ENCODE measurements at regions not wholly inside any gene's neighbourhood (a gene's known extent, or its start where the extent isn't known, plus 50 kb on each side); places are given as distances from the start of the nearest gene placed in this dataset.

DNA sequence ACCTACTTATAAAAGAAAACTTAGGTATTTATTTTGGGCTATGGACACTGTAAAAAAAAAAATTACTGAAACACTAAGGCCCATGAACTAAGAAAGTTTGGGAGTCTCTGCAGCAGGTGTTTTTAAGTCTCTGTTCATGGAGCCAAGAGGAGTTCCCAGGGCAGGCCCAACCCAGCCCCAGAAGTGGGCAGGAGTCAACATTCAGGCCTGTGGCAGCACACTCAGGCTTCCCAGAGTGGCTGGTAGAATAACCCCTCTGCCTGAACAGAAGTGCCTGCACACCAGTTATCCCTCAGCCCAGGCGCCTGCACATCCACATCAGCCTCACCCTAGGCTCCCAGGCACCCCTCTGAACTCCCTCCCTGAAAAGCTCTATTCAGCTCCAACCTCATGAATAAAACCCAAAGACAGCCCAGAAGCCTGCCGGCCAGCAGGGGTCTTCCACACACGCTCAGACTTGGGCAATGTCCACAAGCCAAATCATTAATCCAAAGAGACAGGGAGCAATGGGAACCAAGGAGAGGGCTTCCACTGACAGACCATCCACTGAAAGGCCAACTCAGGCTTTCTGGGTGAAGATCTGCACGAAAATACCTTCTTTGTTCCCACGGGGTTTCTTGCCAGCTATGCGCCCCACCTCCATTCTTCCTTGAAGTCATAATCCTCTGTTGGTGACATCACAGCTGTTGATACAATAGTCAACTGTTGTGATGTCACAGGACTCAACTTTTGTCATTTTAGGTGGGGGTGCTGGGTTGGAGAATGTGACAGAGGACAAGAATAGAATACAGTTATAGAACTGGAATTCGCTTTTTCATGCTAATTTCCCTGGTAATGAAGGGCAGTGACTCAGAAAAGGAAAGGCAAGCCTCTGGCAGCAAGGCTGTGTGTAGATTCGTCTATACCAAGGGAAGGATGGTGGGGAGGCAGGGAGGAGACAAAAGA lies 83.7 kb downstream of the RPL27A start:
- Histone ChIP-seq H3K27me3 (ENCODE audit: insufficient read depth, poor library complexity, severe bottlenecking) (no peaks in the 10 kb centered on the region), H3K27ac (replicated peaks) (no peak overlapping the region), H3K4me3 (replicated peaks; ENCODE audit: insufficient read depth, low read length) (no peak overlapping the region)
- no peak for TF ChIP-seq GABPA (IDR thresholded peaks at IDR 0.05; ENCODE audit: low read depth)
- no peak for TF ChIP-seq POLR2AphosphoS5 (IDR thresholded peaks at IDR 0.05; ENCODE audit: low read depth)
- TF ChIP-seq, protein P1, sequence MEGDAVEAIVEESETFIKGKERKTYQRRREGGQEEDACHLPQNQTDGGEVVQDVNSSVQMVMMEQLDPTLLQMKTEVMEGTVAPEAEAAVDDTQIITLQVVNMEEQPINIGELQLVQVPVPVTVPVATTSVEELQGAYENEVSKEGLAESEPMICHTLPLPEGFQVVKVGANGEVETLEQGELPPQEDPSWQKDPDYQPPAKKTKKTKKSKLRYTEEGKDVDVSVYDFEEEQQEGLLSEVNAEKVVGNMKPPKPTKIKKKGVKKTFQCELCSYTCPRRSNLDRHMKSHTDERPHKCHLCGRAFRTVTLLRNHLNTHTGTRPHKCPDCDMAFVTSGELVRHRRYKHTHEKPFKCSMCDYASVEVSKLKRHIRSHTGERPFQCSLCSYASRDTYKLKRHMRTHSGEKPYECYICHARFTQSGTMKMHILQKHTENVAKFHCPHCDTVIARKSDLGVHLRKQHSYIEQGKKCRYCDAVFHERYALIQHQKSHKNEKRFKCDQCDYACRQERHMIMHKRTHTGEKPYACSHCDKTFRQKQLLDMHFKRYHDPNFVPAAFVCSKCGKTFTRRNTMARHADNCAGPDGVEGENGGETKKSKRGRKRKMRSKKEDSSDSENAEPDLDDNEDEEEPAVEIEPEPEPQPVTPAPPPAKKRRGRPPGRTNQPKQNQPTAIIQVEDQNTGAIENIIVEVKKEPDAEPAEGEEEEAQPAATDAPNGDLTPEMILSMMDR (IDR thresholded peaks at IDR 0.05; ENCODE audit: insufficient read depth, low read length) = no peak
- no peak for TF ChIP-seq SPI1 (IDR thresholded peaks at IDR 0.05; ENCODE audit: borderline replicate concordance, low read depth)
- TF ChIP-seq, protein P2, sequence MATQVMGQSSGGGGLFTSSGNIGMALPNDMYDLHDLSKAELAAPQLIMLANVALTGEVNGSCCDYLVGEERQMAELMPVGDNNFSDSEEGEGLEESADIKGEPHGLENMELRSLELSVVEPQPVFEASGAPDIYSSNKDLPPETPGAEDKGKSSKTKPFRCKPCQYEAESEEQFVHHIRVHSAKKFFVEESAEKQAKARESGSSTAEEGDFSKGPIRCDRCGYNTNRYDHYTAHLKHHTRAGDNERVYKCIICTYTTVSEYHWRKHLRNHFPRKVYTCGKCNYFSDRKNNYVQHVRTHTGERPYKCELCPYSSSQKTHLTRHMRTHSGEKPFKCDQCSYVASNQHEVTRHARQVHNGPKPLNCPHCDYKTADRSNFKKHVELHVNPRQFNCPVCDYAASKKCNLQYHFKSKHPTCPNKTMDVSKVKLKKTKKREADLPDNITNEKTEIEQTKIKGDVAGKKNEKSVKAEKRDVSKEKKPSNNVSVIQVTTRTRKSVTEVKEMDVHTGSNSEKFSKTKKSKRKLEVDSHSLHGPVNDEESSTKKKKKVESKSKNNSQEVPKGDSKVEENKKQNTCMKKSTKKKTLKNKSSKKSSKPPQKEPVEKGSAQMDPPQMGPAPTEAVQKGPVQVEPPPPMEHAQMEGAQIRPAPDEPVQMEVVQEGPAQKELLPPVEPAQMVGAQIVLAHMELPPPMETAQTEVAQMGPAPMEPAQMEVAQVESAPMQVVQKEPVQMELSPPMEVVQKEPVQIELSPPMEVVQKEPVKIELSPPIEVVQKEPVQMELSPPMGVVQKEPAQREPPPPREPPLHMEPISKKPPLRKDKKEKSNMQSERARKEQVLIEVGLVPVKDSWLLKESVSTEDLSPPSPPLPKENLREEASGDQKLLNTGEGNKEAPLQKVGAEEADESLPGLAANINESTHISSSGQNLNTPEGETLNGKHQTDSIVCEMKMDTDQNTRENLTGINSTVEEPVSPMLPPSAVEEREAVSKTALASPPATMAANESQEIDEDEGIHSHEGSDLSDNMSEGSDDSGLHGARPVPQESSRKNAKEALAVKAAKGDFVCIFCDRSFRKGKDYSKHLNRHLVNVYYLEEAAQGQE (IDR thresholded peaks at IDR 0.05; ENCODE audit: insufficient replicate concordance, low read depth) = no peak
- DNase-seq (ENCODE audit: low read depth in 1 of 2, low spot score in 1 of 2) = no peak

DNA sequence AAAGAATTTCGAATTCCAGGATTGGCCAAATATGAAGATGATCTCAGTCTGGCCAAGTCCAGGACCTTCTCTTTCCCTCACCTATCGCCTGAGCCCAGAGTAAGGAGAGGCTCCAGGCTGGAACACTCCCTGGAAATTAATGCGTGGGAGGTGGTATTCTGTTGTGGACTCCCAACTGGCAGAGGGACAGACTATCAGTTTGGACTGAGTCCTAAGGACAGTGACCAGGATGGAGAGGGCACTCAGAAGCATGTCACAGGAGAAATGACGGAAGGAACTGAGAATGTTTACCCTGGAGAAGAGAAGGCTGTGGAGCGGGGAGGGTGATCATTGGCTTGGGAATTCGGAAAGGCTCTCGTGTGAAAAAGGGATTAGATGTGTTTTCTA lies 84.4 kb downstream of the RPL27A start:
- Histone ChIP-seq H3K27me3 (ENCODE audit: insufficient read depth, poor library complexity, severe bottlenecking) (no peaks in the 10 kb centered on the region), H3K4me3 (replicated peaks; ENCODE audit: insufficient read depth, low read length) (no peak overlapping the region), H3K27ac (replicated peaks) (no peak overlapping the region)
- DNase-seq (ENCODE audit: low read depth in 1 of 2, low spot score in 1 of 2) = no peak
- TF ChIP-seq, protein P1 (IDR thresholded peaks at IDR 0.05; ENCODE audit: insufficient read depth, low read length) = no peak
- TF ChIP-seq, protein P2 (IDR thresholded peaks at IDR 0.05; ENCODE audit: insufficient replicate concordance, low read depth) = no peak
- no peak for TF ChIP-seq GABPA (IDR thresholded peaks at IDR 0.05; ENCODE audit: low read depth)
- no peak for TF ChIP-seq SPI1 (IDR thresholded peaks at IDR 0.05; ENCODE audit: borderline replicate concordance, low read depth)
- no peak for TF ChIP-seq POLR2AphosphoS5 (IDR thresholded peaks at IDR 0.05; ENCODE audit: low read depth)

DNA sequence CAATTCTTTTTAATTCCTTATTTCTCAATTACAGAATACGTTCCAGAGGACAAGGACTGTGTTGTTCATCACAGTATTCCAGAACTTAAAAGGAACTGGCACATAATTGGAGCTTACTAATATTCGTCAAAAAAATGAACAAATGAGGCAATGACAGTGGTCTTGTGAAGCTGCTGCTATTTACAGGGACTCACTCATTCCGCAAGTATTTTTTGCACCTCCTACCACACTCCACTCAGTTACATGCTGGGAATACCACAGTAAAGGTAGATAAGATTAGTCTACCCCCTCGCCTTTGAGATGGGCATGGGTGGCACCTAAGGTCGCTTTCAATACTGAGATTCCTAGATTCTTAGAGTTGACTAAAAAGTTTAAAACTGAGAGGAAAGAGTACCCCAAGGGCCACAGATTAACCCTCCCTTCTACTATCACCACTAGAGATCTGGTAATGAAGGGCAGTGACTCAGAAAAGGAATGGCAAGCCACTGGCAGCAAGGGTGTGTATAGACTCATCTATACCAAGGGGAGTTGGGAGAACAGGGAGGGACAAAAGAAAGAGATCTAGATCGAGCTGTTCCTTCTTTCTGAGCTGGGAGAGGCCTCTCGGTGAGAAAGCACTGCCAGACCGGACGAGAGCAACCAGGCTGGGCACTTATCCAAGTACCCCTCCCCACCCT lies 85.0 kb downstream of the RPL27A start:
- no peak for DNase-seq (ENCODE audit: low read depth in 1 of 2, low spot score in 1 of 2)
- H3K27me3 ChIP-seq (ENCODE audit: insufficient read depth, poor library complexity, severe bottlenecking) = no peaks in the 10 kb centered on the region
- no peak overlapping the region for H3K27ac ChIP-seq (replicated peaks)
- H3K4me3 ChIP-seq (replicated peaks; ENCODE audit: insufficient read depth, low read length) = no peak overlapping the region
- TF ChIP-seq, protein P1 (IDR thresholded peaks at IDR 0.05; ENCODE audit: insufficient read depth, low read length) = no peak
- TF ChIP-seq, protein P2 (IDR thresholded peaks at IDR 0.05; ENCODE audit: insufficient replicate concordance, low read depth) = no peak
- TF ChIP-seq SPI1 (IDR thresholded peaks at IDR 0.05; ENCODE audit: borderline replicate concordance, low read depth) (no peak), POLR2AphosphoS5 (IDR thresholded peaks at IDR 0.05; ENCODE audit: low read depth) (no peak), GABPA (IDR thresholded peaks at IDR 0.05; ENCODE audit: low read depth) (no peak)

Measured in HL-60 (cell line).